Naive thymus-derived CD4-positive, alpha-beta T cell (primary cell): ENCODE measurements at regions not wholly inside any gene's neighbourhood (a gene's known extent, or its start where the extent isn't known, plus 50 kb on each side); places are given as distances from the start of the nearest gene placed in this dataset.

Experiments
- ATAC-seq: fragments of 150-1000 bp; cut with Tn5 transposase; 2 replicates; pipeline ENCODE4 v1.10.0; 2021; ENCODE audit warnings: mild to moderate bottlenecking, moderate library complexity
- CTCF ChIA-PET: fragments of 350-600 bp; sonication (Branson Sonifier 250); formaldehyde crosslinking; loops from one replicate; lab custom pipeline; 2021; ENCODE audit warnings: antibody characterized with exemption; lab: Charles Lee
- POLR2A ChIA-PET: fragments of 350-600 bp; sonication (Branson Sonifier 250); formaldehyde crosslinking; loops from one replicate; lab custom pipeline; 2021; ENCODE audit warnings: antibody characterized with exemption, inconsistent platforms; lab: Charles Lee
- DNase-seq, 9 donors: peaks; one replicate each; pipeline versions ENCODE4 v3.0.0 to v3.0.0-alpha.2; 2020 to 2022; ENCODE audit warnings: mixed read lengths in 1 of 9
- H3K27ac ChIP-seq: one replicate; pipeline ENCODE4 v1.7.0; 2013; ENCODE audit warnings: mild to moderate bottlenecking, low read depth, low read length, moderate library complexity
- H3K27me3 ChIP-seq, 2 donors: one replicate each; pipeline ENCODE4 v1.7.0; 2013; ENCODE audit warnings: low read length in 2 of 2, mild to moderate bottlenecking in 2 of 2, moderate library complexity in 2 of 2; ENCODE audit not compliant: control insufficient read depth in 2 of 2, insufficient read depth in 2 of 2
- H3K36me3 ChIP-seq, 3 experiments: 1 replicate in 2 of 3; 2 replicates in 1 of 3; pipeline ENCODE4 v1.7.0; 2013; ENCODE audit warnings: low read length in 3 of 3, mild to moderate bottlenecking in 3 of 3, moderate library complexity in 1 of 3; ENCODE audit not compliant: insufficient read depth in 3 of 3, control insufficient read depth in 2 of 3
- H3K4me1 ChIP-seq, 2 donors: one replicate each; pipeline ENCODE4 v1.7.0; 2013; ENCODE audit warnings: low read length in 2 of 2, mild to moderate bottlenecking in 2 of 2, moderate library complexity in 1 of 2; ENCODE audit not compliant: control insufficient read depth in 2 of 2, insufficient read depth in 2 of 2
- H3K4me3 ChIP-seq: 2 replicates; pipeline ENCODE4 v1.7.0; 2013; ENCODE audit warnings: mild to moderate bottlenecking, low read length
- H3K9me3 ChIP-seq, 3 experiments: 1 replicate in 2 of 3; 2 replicates in 1 of 3; pipeline ENCODE4 v1.7.0; 2013; ENCODE audit warnings: low read length in 3 of 3; ENCODE audit not compliant: control insufficient read depth in 2 of 3
- H3K27ac Mint-ChIP-seq, 9 donors: one replicate each; pipeline ENCODE4 v1.8.0; 2020 to 2022; ENCODE audit warnings: mixed read lengths in 9 of 9, mild to moderate bottlenecking in 8 of 9, moderate library complexity in 5 of 9, inconsistent platforms in 2 of 9
- H3K27me3 Mint-ChIP-seq, 5 donors: one replicate each; pipeline ENCODE4 v1.8.0; 2021 to 2022; ENCODE audit warnings: mixed read lengths in 5 of 5, mild to moderate bottlenecking in 1 of 5
- H3K36me3 Mint-ChIP-seq, 5 donors: one replicate each; pipeline ENCODE4 v1.8.0; 2020 to 2022; ENCODE audit warnings: mixed read lengths in 5 of 5, mild to moderate bottlenecking in 3 of 5, inconsistent platforms in 1 of 5
- H3K4me1 Mint-ChIP-seq, 7 donors: one replicate each; pipeline ENCODE4 v1.8.0; 2020 to 2022; ENCODE audit warnings: mixed read lengths in 7 of 7, mild to moderate bottlenecking in 3 of 7, inconsistent platforms in 1 of 7
- H3K4me3 Mint-ChIP-seq, 10 donors: one replicate each; pipeline ENCODE4 v1.8.0; 2020 to 2022; ENCODE audit warnings: mild to moderate bottlenecking in 10 of 10, mixed read lengths in 10 of 10, moderate library complexity in 6 of 10, inconsistent platforms in 2 of 10
- H3K9me3 Mint-ChIP-seq, 11 donors: one replicate each; pipeline ENCODE4 v1.8.0; 2020 to 2022; ENCODE audit warnings: mixed read lengths in 11 of 11, mild to moderate bottlenecking in 4 of 11, inconsistent platforms in 1 of 11, moderate library complexity in 1 of 11
- intact Hi-C, 2 donors: fragments of 100-400 bp; cut with micrococcal nuclease; formaldehyde crosslinking; loops; one replicate each; pipeline ENCODE4 v1.15.1; 2023

DNA sequence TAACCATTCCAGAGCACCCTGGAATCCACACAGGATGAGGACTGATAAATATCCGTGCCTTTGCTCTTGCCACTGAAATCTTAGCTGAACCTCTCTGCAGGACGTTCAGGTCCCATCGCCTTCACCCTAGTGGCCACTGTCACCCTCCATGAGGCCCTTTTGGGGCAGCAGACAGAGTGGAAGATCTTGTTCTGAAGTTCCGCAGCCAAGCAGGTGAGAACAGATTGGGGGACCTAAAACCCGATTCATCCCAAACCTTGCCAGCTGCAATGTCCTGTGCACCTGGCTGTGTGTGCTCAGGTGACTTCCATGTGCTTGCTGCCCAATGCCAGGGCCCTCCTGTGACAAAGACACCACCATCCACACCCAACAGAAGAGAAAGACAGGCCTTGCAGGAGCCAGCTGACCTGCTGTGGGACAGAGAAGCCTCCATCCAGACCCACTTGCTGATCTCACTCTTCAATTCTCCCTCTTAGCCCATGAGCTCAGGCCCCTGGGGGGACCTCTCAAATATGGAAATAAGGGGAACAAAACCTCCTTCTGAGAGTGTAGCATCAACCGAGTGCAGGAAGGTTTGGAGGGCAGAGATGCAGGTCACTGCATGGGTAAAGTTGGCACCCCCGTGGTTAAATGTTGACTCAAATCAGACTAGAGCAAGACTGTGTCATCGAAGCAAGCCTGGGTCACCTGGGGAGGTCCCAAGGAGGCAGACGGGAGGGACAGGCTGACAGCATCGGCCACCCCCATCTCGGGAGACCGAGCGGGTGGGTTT lies 308.7 kb upstream of the DIO3 start:
- Histone ChIP-seq H3K4me1 (no peaks in the 10 kb centered on the region), H3K36me3 (no peaks in the 10 kb centered on the region), H3K4me3 (no peak overlapping the region), H3K27ac (no peak overlapping the region), H3K27me3 (no peaks in the 10 kb centered on the region), H3K9me3 (no peaks in the 10 kb centered on the region)
- ChIA-PET CTCF (no interaction called here), POLR2A (interaction anchor here (0.6 kb wide), 1 partner anchor 83 kb away, joined by 3 read pairs; no protein-coding TSS in a partner anchor)
- peaks cover 0 to 3% (median 0%) of the 10 kb centered on the region in 11 donors for H3K9me3 Mint-ChIP-seq
- H3K4me3 Mint-ChIP-seq: peak overlapping the region in 1 of 10 donors; percentile 29
- H3K27me3 Mint-ChIP-seq: peaks cover 0 to 50% (median 33%) of the 10 kb centered on the region in 5 donors
- intact Hi-C loops: no loop called here
- DNase-seq: no peak
- no peaks in the 10 kb centered on the region for H3K36me3 Mint-ChIP-seq
- H3K27ac Mint-ChIP-seq: no peak overlapping the region
- H3K4me1 Mint-ChIP-seq: peaks cover 0 to 16% (median 8%) of the 10 kb centered on the region in 7 donors
- no peak for ATAC-seq

DNA sequence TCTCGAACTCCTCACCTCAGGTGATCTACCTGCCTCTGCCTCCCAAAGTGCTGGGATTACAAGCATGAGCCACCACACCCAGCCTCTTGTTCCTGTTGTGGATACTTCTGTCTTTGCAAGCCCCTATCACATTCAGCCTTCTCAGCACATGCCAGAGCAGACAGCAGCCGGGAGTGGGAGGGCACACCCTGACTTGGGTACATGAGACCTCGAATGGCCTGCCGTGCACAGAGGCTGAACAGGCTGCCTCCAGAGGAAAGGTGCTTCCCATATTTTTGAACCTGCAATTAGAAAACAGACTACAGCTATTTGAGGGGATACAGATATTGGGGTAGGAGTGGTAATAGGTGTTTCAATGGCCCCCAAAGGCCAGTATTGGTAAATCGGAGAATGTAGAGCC lies 307.3 kb upstream of the DIO3 start:
- H3K4me1 Mint-ChIP-seq: peaks cover 0 to 16% (median 8%) of the 10 kb centered on the region in 7 donors
- H3K4me3 ChIP-seq: no peak overlapping the region
- ATAC-seq (no peak), DNase-seq (no peak)
- H3K36me3 ChIP-seq: no peaks in the 10 kb centered on the region
- ChIA-PET POLR2A (no interaction called here), CTCF (no interaction called here)
- H3K27me3 ChIP-seq: no peaks in the 10 kb centered on the region
- no peaks in the 10 kb centered on the region for H3K9me3 ChIP-seq
- no peak overlapping the region for H3K27ac Mint-ChIP-seq
- H3K4me3 Mint-ChIP-seq: no peak overlapping the region
- H3K27ac ChIP-seq: no peak overlapping the region
- intact Hi-C loops: no loop called here
- H3K4me1 ChIP-seq: no peaks in the 10 kb centered on the region
- no peaks in the 10 kb centered on the region for H3K36me3 Mint-ChIP-seq
- H3K27me3 Mint-ChIP-seq: peaks cover 3 to 47% (median 36%) of the 10 kb centered on the region in 5 donors
- peaks cover 0 to 2% (median 0%) of the 10 kb centered on the region in 11 donors for H3K9me3 Mint-ChIP-seq

GRCh38 chr14:101254805-101255764 lies 306.2 kb upstream of the DIO3 start:
- intact Hi-C loops: no loop called here
- CTCF ChIA-PET: no interaction called here
- no peaks in the 10 kb centered on the region for H3K36me3 Mint-ChIP-seq

GRCh38 chr14:101255765-101256125 lies 305.6 kb upstream of the DIO3 start:
- no peak for DNase-seq
- H3K4me3 Mint-ChIP-seq: no peak overlapping the region
- Histone ChIP-seq H3K36me3 (no peaks in the 10 kb centered on the region), H3K4me3 (no peak overlapping the region), H3K9me3 (no peaks in the 10 kb centered on the region), H3K4me1 (no peaks in the 10 kb centered on the region), H3K27ac (no peak overlapping the region), H3K27me3 (no peaks in the 10 kb centered on the region)
- no peaks in the 10 kb centered on the region for H3K36me3 Mint-ChIP-seq
- H3K27me3 Mint-ChIP-seq: peaks cover 3 to 39% (median 28%) of the 10 kb centered on the region in 5 donors
- peaks cover 0 to 15% (median 8%) of the 10 kb centered on the region in 7 donors for H3K4me1 Mint-ChIP-seq
- intact Hi-C loops: no loop called here
- ChIA-PET CTCF (no interaction called here), POLR2A (no interaction called here)
- H3K27ac Mint-ChIP-seq: no peak overlapping the region
- peaks cover 0 to 2% (median 0%) of the 10 kb centered on the region in 11 donors for H3K9me3 Mint-ChIP-seq
- ATAC-seq: no peak

More at GRCh38 chr14:101254805-101255764, 306.2 kb upstream of the DIO3 start:
- H3K9me3 Mint-ChIP-seq: peaks cover 0 to 2% (median 0%) of the 10 kb centered on the region in 11 donors
- H3K27ac Mint-ChIP-seq: no peak overlapping the region
- no peak for ATAC-seq
- no peak overlapping the region for H3K27ac ChIP-seq
- H3K36me3 ChIP-seq: no peaks in the 10 kb centered on the region
- H3K4me3 ChIP-seq: no peak overlapping the region
- H3K9me3 ChIP-seq: no peaks in the 10 kb centered on the region
- no peak overlapping the region for H3K4me3 Mint-ChIP-seq
- H3K27me3 ChIP-seq: no peaks in the 10 kb centered on the region
- peaks cover 0 to 16% (median 8%) of the 10 kb centered on the region in 7 donors for H3K4me1 Mint-ChIP-seq
- H3K27me3 Mint-ChIP-seq: peaks cover 3 to 37% (median 30%) of the 10 kb centered on the region in 5 donors
- DNase-seq: no peak
- H3K4me1 ChIP-seq: no peaks in the 10 kb centered on the region
- POLR2A ChIA-PET: no interaction called here

DNA sequence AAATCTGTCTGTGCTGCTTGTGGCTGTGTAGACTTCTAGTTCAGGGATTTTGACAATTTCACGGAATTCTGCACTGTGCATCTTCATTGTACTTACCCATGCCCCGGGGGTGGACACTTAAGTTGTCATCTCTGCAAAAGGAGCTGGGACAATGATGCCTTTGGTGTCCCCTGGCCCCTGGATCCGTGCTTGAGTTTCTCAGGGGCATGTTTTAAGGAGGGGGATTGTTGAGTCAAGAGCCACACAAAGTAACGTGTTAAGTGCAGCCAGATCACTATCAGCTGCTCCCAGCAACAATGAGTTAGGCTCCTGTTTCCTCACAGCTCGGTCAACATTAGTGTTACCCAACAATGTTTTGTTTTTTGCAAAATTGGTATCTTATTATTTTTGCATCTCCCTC lies 305.0 kb upstream of the DIO3 start:
- Histone ChIP-seq H3K27ac (no peak overlapping the region), H3K9me3 (no peaks in the 10 kb centered on the region), H3K36me3 (no peaks in the 10 kb centered on the region), H3K4me3 (no peak overlapping the region), H3K4me1 (no peaks in the 10 kb centered on the region), H3K27me3 (no peaks in the 10 kb centered on the region)
- peaks cover 0 to 14% (median 8%) of the 10 kb centered on the region in 7 donors for H3K4me1 Mint-ChIP-seq
- no peak overlapping the region for H3K27ac Mint-ChIP-seq
- CTCF ChIA-PET: no interaction called here
- ATAC-seq (no peak), DNase-seq (no peak)
- no peaks in the 10 kb centered on the region for H3K36me3 Mint-ChIP-seq
- POLR2A ChIA-PET: no interaction called here
- H3K4me3 Mint-ChIP-seq: no peak overlapping the region
- H3K27me3 Mint-ChIP-seq: peaks cover 3 to 34% (median 23%) of the 10 kb centered on the region in 5 donors
- intact Hi-C loops: no loop called here
- H3K9me3 Mint-ChIP-seq: peaks cover 0 to 2% (median 0%) of the 10 kb centered on the region in 11 donors

DNA sequence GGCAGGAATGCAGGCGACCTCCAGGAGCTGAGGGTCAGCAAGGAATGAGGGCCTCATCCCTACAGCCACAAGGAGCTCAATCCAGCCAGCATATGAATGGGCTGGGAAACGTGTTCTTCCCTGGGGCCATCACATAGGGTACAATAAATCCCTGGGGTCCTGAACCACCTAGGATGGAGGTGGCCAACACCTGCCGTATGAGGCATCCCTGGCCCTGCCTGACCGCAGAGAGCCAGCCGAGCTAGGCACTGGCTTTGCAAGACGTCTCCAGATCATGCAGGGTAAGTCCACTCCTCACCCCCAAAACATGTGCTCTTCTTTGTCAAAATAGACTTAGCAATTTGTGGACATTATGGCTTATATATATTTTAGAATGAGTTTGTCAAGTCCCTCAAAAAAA lies 303.7 kb upstream of the DIO3 start:
- no peak for DNase-seq
- peaks cover 3 to 29% (median 22%) of the 10 kb centered on the region in 5 donors for H3K27me3 Mint-ChIP-seq

More for the DNA sequence above, 303.7 kb upstream of the DIO3 start:
- ChIA-PET POLR2A (no interaction called here), CTCF (no interaction called here)
- H3K36me3 Mint-ChIP-seq: no peaks in the 10 kb centered on the region
- no peak overlapping the region for H3K27ac Mint-ChIP-seq
- peaks cover 0 to 5% (median under 1%) of the 10 kb centered on the region in 7 donors for H3K4me1 Mint-ChIP-seq
- H3K36me3 ChIP-seq: no peaks in the 10 kb centered on the region
- no peaks in the 10 kb centered on the region for H3K9me3 ChIP-seq
- intact Hi-C loops: no loop called here
- H3K27me3 ChIP-seq: no peaks in the 10 kb centered on the region
- H3K27ac ChIP-seq: no peak overlapping the region
- H3K4me1 ChIP-seq: no peaks in the 10 kb centered on the region
- peaks cover 0 to 8% (median 1%) of the 10 kb centered on the region in 11 donors for H3K9me3 Mint-ChIP-seq
- H3K4me3 ChIP-seq: no peak overlapping the region
- no peak overlapping the region for H3K4me3 Mint-ChIP-seq
- ATAC-seq: no peak
